PC-9 (cell line): ENCODE measurements at regions not wholly inside any gene's neighbourhood (a gene's known extent, or its start where the extent isn't known, plus 50 kb on each side); places are given as distances from the start of the nearest gene placed in this dataset.

Source experiments
- EZH2 ChIP-seq: fragments of 200-600 bp; sonication (generic); IDR thresholded peaks from 2 replicates; pipeline ENCODE4 v1.8.0; 2017; ENCODE audit warnings: antibody characterized with exemption, low read depth
- TF ChIP-seq, protein P1 (sequence below): fragments of 200-600 bp; sonication (generic); conservative IDR thresholded peaks from 2 replicates; pipeline ENCODE4 v1.6.1; 2017; ENCODE audit warnings: mixed run types, antibody characterized with exemption, mild to moderate bottlenecking, moderate library complexity

GRCh38 chr5:125325488-125326149 lies 579.2 kb upstream of the ZNF608 start:
- TF ChIP-seq, protein P1, sequence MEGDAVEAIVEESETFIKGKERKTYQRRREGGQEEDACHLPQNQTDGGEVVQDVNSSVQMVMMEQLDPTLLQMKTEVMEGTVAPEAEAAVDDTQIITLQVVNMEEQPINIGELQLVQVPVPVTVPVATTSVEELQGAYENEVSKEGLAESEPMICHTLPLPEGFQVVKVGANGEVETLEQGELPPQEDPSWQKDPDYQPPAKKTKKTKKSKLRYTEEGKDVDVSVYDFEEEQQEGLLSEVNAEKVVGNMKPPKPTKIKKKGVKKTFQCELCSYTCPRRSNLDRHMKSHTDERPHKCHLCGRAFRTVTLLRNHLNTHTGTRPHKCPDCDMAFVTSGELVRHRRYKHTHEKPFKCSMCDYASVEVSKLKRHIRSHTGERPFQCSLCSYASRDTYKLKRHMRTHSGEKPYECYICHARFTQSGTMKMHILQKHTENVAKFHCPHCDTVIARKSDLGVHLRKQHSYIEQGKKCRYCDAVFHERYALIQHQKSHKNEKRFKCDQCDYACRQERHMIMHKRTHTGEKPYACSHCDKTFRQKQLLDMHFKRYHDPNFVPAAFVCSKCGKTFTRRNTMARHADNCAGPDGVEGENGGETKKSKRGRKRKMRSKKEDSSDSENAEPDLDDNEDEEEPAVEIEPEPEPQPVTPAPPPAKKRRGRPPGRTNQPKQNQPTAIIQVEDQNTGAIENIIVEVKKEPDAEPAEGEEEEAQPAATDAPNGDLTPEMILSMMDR: no peak
- TF ChIP-seq EZH2: no peak
